HG03378 (cell line): ENCODE measurements at regions not wholly inside any gene's neighbourhood (a gene's known extent, or its start where the extent isn't known, plus 50 kb on each side); places are given as distances from the start of the nearest gene placed in this dataset.
A peak's percentile ranks its signal among the peaks of the same experiment; 100 is the strongest.

ENCODE experiments used
- ATAC-seq: cut with Tn5 transposase; IDR thresholded peaks from one replicate; pipeline ENCODE4 v1.9.1; 2021; ENCODE audit warnings: mild to moderate bottlenecking, moderate library complexity; ENCODE audit not compliant: unreplicated experiment

DNA sequence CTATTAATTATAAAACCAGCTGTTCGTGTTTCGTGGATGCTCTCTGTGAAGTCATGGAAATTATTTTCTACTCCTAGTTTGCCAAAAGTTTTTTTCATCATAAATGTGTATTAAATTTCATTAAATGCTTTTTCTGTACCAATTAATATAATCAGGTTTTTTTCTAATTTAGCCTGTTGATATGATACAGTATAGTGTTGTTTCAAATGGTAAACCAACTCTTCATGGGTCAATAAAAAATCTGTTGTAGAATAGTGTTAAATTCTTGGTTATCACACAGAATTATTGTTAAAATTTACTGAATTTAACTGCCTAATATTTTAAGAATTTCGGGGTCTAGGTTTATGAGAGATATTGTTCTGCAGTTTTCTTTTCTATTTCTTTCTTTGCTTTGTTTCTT lies 505.9 kb upstream of the MANEA start:
- no peak for ATAC-seq

DNA sequence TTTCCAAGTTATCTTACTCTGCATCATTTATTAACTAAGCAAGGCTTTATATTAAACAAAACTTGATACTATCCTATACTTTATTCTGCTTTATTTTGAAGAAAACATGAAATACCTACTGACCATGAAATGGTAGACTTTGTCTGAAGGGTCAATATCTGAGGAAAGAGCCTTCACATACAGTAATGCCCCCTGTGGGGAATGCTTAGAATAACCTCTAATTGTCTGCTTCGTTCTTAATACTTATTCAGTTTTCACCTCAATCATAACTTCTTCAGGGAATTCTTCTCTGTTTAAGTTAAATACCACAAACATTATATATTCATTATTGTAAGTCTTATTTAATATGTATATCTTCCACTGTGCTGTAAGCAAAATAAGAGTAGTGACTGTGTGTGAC lies 498.9 kb upstream of the MANEA start:
- no peak for ATAC-seq

DNA sequence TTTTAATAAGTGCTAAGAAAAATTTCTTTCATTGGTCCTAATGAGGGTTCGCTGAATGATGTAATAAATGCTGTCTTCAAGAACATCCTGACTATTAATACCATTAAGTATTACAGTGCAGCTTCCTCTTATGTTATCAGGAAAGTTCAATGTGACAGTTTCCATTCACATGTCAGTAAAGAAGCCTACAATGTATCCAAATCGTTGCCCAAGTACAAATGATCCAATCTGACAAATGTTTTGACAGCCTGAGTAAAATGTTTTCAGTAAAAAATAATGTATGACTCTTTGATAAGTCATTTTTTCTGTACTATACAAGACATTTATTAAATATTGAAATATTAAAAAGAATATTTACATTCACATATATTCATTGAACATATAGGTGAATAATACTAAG lies 496.1 kb upstream of the MANEA start:
- no peak for ATAC-seq

DNA sequence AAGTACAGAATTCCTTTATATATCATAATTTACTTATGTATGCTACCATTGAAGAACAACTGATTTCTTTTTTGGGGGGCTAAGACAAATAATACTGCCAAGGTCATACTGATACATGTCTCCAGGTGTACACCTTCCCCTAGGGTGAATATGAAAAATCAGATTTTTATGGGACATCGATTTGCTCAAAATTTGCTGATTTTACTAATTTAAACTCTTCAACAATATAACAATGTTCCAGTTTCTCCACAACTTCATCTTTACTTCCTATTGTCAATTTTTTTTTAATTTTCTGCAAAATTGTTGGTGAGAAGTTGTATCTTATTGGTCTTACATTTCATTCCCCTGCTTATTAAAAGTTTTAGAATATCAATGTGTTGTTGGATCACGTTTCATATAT lies 495.4 kb upstream of the MANEA start:
- ATAC-seq = no peak

DNA sequence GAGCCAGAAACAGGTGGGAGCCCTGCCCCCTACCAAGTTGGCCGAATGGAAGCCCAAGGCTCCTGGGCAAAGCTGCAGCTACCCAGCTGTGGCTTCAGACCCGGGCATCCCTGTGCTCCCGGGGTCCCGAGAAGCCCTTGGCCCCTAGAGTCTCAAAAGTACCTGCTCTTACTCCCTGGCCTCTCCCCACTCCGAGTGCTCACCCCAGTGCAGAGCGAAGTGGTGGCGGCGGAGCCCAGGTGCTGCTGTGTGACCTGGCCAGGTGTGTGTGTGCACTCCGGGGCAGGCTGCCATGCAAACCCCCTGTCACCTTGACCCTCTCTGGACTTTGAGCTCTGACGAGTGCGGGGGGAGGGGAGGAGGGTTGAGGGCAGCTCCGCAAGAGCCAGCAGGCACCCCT lies 493.8 kb upstream of the MANEA start:
- no peak for ATAC-seq

DNA sequence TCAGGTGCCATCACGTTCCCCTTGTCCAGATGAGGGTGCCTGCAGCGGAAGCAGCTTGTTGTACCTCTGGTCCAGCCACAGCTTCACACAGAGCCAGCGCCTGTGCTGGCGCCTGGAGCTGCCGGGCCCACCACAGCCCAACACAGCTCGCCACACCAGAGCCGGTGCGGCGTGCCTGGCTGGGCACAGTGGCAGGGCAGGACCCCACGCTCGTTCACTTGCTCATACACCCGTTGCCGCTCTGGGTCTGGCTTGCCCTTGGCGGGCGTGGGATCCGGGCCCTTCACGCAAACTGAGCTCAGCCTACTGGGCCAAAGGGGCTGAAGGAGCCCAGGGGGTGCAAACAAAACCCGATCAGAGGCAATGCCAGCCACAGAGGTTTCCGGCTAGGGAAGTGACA lies 492.5 kb upstream of the MANEA start:
- ATAC-seq = no peak

DNA sequence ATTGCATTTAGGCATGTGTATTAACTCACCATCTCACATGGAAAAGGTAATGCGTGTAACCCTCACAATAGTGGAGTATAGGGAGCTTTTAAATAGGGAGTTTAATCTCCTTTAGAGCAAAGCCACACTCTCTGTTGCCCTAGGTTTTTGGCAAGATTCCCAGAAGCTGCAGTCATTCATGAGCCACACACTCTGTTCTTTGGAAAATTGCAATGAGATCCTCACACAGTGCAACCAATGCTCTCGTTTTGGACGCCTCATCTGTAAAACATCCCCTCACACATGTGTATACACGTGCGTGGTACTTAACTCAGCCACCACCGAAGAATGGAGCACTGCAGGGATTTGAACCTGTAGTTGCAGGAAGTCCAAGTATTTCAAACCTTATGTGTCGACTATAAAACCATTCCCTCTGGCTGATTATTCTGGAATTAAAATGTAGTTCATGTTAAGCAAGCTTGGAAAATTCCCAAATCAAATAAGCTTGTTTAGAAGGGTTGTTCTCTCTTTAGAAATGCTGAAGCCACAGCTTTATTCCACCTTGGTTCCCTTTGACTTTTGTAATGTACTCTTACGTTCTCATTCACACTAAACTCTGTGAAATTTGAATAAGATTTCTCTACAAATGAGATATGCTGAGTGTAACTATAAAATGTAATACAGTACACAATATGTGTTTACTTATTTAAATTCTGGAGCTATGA lies 489.8 kb upstream of the MANEA start:
- no peak for ATAC-seq

DNA sequence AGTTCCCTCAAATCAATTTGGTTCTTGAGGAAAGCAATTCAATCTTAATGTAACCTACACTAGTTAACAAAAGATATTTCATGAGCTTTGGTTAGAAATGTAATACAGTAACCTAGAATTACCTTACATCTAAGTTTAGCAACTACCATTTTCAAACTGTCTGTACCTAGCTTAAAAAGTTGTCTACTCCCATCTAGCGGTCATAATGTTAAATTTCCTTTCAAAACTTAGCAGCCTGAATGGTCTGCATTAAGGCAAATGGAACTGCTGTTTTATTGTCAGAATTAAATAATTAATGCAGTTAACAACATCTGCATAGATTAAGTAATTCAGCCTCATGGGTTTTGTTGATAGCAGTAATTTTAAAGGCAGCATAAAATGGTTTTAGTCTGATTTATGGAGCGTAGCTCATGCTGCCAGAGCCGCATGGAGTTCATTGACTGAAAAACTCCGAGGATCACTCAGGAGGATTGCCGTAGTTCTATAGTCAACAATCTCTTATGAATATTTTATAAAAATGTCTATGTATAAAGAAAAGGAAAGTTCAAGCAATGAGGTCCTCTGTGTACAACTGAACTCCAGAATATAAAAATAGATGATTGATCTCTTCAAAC lies 485.4 kb upstream of the MANEA start:
- peak; percentile 97 for ATAC-seq

DNA sequence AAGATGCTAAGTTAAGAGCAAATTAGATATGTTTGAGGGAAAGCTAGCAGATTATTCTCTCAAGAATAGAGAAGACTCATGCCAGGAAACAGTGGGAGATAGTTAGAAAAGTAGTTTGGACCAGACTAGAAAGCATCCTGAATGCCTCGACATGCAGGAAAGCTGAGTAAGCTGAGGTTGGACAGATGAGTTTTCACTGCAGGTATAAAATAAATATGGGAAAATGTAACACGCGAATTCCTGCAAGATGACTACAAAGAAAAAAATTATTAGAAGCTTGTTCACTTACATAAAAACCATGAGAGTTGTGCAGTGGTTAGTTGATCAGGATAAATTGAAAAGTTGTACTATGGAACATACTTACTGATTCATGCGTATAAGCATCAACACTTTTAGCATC lies 484.2 kb upstream of the MANEA start:
- ATAC-seq = no peak

DNA sequence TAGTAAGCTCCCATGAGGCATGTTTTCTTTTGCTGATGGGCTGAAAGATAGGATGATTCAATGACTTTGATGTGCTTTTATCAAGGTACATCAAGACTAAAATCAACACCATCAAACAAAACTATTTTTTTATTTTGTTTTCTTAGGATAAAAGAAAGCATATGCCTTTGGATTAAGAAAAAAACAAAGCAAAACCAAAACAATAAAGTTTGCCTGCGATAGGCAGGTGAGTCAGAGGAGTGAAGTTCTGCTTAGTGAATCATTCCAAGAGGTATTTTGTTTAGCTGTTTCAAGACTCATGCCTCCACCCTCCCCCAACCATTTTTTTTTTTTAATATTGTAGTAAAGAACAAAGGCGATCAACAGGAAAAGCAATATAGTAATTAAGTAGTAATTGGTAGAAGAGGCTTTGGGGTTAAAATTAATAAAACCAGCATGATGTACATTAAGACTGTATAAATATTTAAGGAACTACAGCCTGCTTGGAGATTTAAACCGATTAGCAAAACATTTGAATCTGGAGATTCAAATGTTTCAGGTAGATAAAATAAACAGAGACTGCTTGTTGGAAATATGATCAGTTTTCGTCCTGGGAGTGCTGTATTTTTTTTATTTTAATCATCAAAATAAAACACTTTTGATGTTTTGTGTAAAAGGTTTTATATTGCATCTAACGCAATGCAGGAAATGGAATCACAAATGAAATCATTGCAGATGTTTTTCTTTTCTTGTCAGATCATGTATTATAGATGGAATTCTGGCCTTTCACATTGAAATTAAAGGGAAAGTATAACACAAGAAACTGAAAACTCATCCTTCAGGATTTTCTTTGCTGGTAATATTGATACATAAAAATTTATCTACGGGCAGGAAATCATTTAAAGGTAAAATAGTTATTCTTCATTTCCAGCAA lies 482.3 kb upstream of the MANEA start:
- no peak for ATAC-seq

DNA sequence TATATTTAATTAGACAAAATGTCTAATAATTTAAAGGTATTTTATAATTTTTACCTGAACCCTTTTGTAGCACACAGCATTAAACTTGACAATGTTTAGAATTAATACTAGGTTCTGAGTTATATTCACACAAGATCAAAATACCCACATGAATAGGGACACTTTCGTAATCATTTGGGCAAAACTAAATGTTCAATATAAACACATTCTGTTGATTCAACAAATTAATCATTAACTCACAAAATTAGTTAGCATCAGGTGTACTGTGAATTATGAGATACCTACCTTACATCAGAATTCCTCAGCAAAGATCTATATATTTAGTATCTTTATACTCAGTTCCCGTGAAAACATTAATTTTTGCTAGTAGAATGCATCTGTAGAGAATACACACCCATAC lies 481.5 kb upstream of the MANEA start:
- ATAC-seq = no peak

DNA sequence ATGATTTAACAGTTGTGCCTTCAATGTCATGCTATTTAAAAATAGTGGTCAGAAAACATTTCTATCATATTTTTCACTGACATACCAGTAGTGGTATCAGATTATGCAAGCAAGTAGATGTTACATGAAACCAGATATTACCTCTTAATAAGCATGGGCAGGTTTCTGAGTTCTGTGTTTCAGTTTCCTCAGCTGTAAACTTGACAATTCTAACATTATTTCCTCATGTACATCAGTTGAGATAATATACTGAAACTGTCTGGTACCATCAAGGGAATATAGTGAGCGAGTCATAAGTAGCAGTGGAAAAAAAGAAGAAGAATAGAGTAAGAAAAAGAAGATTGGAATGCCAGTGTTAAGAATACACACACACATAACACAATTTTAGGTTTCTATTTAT lies 477.9 kb upstream of the MANEA start:
- ATAC-seq = no peak

DNA sequence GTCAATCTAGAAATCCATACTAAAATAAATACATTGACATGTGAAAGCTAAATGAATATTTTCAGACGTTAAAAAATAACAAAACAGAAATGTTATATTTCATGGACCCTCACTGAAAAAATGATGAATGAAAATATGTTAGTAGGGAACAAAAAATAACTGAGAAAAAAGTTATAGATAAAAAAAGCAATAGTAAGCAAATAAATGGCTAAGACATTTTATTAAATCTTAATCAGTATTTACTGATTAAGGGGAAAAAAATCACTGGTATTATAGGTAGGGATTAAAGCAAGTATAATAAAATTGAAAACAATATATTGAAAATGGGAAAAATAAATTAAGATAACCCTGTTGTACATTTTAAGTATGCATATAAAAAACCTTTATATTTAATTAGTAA lies 468.1 kb upstream of the MANEA start:
- no peak for ATAC-seq

DNA sequence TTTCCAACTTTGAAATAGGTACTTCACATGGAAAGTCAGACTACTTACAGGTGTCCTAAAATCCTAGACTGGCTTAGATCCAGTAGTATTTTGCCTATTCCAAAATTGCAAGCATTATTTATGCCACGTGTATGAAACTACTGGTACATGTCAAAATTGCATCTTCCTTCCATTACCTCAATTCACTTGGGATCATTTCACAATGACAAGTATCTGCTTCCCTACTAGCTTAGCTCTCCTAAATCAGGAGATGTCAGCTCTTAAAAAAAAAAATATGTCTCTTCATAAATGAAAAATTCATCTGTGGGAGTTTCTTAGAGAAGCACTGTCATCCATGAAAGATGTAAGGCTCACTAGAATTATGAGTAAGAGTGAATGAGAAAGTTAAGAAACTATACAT lies 466.6 kb upstream of the MANEA start:
- no peak for ATAC-seq

DNA sequence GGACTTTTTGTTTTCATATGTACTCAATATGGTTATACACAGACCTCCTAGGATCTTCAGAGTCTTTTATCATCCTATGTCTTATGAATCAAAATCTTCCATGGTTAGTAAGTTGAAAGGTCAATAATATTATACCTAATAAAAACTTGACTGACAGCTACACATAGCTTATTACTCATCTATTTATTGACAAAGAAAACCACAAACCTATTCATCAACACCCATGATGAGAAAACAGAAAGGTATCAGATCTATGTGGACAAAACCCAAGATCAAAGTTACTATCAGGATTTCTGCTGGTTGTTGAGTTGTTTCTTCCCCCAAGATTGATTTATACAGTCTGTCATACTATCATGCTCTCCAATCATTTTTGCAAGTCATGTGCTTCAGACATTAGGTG lies 460.1 kb upstream of the MANEA start:
- ATAC-seq = no peak

DNA sequence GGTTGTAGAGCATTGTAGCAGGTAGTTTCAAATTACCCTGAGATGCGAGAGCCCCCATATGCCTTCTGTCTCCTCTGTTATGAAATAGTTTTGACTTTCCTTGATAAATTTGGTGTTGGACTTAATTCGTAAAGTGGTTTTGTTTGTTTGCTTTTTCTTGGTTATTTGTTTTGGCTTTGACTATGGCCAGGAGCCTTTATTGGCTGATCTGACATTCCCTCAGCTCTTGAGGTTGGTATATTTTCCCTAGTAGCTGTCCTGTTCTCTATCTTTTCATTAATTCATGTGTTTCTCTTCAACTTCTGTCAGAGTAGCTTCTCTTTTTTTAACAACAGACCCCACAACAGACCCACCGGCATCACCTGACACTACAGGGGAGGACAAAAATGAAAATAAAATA lies 457.4 kb upstream of the MANEA start:
- no peak for ATAC-seq

DNA sequence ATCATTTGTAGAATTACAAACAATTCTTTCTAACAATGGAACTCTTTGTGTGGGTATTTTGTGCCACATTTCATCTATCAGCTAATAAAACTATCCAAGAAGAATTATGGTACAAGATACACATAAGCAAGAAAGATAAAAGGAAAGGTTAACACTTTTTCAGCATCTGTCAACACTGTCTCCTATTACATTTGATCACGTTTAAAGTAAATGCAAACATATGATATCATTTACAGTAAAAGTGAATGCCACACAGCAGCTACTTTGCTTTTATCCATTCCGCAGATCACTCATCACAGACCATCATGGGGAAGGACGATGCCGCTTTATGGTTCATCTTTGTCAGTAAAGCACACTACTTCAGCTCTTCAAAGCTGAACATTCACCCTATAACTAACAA lies 456.4 kb upstream of the MANEA start:
- no peak for ATAC-seq

DNA sequence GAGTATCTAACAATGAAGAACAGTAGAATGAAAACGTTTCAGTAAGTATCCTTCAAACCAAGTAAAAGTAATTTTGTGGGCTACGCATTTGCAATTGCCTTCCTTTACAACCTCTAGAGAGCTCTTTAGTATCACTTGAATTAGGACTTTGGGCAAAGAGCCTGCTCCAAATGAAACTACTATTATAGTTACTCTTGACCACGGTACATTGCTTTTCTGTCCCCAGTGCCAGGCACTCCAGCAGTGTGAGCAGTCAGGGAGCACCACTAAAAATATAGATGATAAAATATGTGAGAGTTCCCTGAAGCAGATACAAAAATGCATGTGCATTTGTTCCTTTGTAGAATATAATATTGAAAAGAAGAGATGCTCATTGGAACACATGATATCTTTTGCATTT lies 450.1 kb upstream of the MANEA start:
- no peak for ATAC-seq

DNA sequence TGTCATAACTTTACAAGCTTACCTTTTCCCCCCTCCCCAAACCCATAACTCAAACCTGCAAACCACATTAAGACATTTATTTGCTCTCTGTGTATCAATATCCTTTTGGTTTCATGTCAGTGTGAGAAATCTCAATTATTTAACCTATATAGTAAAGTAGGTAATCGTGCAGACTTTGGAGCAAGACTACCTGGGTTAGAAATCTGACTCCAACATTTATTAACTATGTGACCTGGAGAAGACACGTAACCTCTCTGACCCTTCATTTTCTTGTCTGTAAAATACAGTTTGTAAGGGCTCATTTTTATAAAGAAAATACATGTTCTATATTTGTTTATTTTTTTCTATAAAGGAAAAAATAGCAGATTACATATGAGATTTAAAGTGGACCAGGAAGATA lies 448.9 kb upstream of the MANEA start:
- no peak for ATAC-seq

DNA sequence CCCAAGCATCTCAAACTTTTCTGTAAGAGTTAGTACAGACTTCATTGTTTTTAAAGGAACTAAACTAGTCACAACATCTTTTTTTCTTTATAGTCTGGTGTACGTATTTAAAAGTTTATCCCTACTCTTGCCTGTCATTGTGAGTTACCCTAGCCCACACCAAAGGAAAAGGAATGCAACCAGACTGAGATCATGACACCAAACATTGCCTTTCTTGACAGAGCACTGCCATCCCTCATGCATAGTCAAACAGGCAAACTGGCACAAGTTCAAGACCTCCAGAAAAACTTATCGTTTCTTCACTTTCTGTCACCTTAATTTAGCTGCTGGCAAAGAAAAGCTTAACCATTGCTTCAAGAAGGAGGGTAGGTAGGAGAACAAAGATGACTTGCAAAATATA lies 448.4 kb upstream of the MANEA start:
- ATAC-seq = no peak

DNA sequence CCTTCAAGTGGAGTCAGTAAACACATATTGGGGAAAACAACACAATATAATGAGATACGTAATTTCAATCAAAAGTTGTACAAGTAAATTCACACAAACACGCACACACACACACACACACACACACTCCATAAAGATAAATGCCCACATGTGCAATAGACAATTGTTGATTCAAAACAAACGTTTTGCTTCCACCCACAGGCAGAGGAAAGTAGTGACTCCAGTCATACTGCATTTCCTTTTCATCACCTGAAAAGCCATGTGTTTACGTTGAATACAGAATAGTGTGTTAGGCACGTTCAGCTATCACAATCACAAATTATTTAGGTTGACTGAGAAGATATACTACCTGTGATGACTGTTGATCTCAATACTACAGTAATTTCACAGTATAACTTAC lies 443.8 kb upstream of the MANEA start:
- ATAC-seq = no peak

DNA sequence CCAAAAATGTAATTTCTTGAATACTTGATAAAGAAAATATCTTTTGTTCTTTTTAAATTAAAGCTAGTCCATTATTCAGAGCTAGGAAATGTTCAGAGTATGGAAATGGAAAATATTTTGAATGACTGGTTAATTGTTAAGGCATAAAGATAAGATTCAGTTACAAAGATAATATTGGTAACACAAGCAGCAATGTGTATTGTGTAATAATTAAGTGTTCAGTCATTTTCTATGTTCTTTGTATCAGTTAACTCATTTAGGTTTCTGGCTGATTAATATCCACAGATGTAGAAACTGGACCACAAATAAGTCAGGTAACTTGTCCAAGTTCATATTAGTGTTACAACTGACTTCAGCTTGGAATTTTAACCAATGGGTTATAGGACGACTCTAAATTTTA lies 442.2 kb upstream of the MANEA start:
- no peak for ATAC-seq
